ENCODE measurements at regions not wholly inside any gene's neighbourhood (a gene's known extent, or its start where the extent isn't known, plus 50 kb on each side); places are given as distances from the start of the nearest gene placed in this dataset.

DNA sequence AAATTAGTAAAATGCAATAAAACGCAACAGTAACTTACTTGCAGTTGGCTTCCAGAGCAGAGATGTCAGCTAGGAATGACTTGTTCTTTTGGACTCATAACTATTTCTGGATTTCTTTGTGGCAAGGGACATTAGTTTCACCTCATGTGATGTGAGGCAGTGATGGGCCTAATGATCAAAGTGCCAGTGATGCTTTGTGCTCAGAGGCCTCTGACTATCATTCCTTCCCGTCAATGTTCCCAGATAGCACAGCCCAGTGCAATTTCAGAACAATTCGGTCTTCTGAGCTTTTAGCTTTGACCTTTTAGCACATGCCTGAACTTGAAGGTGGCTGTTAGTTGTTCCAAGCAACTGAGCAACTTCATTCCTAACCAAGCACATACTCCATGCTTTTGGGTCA lies 596.8 kb downstream of the TFAP2B start:
- TF ChIP-seq, protein P1, sequence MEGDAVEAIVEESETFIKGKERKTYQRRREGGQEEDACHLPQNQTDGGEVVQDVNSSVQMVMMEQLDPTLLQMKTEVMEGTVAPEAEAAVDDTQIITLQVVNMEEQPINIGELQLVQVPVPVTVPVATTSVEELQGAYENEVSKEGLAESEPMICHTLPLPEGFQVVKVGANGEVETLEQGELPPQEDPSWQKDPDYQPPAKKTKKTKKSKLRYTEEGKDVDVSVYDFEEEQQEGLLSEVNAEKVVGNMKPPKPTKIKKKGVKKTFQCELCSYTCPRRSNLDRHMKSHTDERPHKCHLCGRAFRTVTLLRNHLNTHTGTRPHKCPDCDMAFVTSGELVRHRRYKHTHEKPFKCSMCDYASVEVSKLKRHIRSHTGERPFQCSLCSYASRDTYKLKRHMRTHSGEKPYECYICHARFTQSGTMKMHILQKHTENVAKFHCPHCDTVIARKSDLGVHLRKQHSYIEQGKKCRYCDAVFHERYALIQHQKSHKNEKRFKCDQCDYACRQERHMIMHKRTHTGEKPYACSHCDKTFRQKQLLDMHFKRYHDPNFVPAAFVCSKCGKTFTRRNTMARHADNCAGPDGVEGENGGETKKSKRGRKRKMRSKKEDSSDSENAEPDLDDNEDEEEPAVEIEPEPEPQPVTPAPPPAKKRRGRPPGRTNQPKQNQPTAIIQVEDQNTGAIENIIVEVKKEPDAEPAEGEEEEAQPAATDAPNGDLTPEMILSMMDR (IDR thresholded peaks at IDR 0.05), result no peak
- TF ChIP-seq EZH2 (IDR thresholded peaks at IDR 0.05; ENCODE audit: borderline replicate concordance, insufficient read depth, low read depth, low read length, poor library complexity, severe bottlenecking), result no peak

Data from B cell (primary cell).